CD14-positive monocyte (primary cell): ENCODE measurements at regions not wholly inside any gene's neighbourhood (a gene's known extent, or its start where the extent isn't known, plus 50 kb on each side); places are given as distances from the start of the nearest gene placed in this dataset.

Source experiments
- DNase-seq, 3 donors: peaks; one replicate each; pipeline ENCODE4 v3.0.0-alpha.2; 2011 to 2022
- H2AFZ ChIP-seq: 2 replicates; pipeline ENCODE4 v1.6.0; 2012; ENCODE audit warnings: mild to moderate bottlenecking, low read depth, low read length, inconsistent platforms; ENCODE audit not compliant: insufficient read depth, poor library complexity, severe bottlenecking
- H3K27ac ChIP-seq, 2 donors: 1 replicate in 1 of 2; 2 replicates in 1 of 2; pipeline ENCODE4 v1.5.1; 2012 to 2013; ENCODE audit warnings: low read length in 2 of 2, control low read depth in 1 of 2, inconsistent platforms in 1 of 2, low read depth in 1 of 2, mild to moderate bottlenecking in 1 of 2
- H3K27me3 ChIP-seq, 2 donors: one replicate each; pipeline versions ENCODE4 v1.6.0 to v1.6.1; 2011 to 2013; ENCODE audit warnings: low read length in 2 of 2; ENCODE audit not compliant: control insufficient read depth in 2 of 2, insufficient read depth in 2 of 2
- H3K36me3 ChIP-seq, 2 donors: replicated peaks in 1 of 2; 1 replicate in 1 of 2; 2 replicates in 1 of 2; pipeline versions ENCODE4 v1.5.1 to v1.6.1; 2012 to 2013; ENCODE audit warnings: low read length in 2 of 2, control low read depth in 1 of 2, inconsistent platforms in 1 of 2, mild to moderate bottlenecking in 1 of 2; ENCODE audit not compliant: insufficient read depth in 2 of 2, control insufficient read depth in 1 of 2
- H3K4me1 ChIP-seq, 2 donors: 1 replicate in 1 of 2; 2 replicates in 1 of 2; pipeline versions ENCODE4 v1.5.1 to v1.6.1; 2012 to 2013; ENCODE audit warnings: low read length in 2 of 2, control low read depth in 1 of 2, inconsistent platforms in 1 of 2, mild to moderate bottlenecking in 1 of 2, moderate library complexity in 1 of 2; ENCODE audit not compliant: insufficient read depth in 2 of 2, control insufficient read depth in 1 of 2
- H3K4me2 ChIP-seq: replicated peaks from 2 replicates; pipeline ENCODE3; 2012; ENCODE audit warnings: low read length, moderate library complexity, mild to moderate bottlenecking; ENCODE audit not compliant: poor library complexity, severe bottlenecking; ENCODE audit errors: extremely low read depth
- H3K4me3 ChIP-seq, 3 experiments: fragments of 200-600 bp in 1 of 3; sonication (generic) in 1 of 3; replicated peaks in 1 of 3; 1 replicate in 2 of 3; 2 replicates in 1 of 3; pipeline ENCODE4 v1.5.1; 2011 to 2013; ENCODE audit warnings: low read length in 3 of 3, mild to moderate bottlenecking in 3 of 3, control low read depth in 2 of 3, low read depth in 2 of 3, inconsistent platforms in 1 of 3, moderate library complexity in 1 of 3
- H3K79me2 ChIP-seq: 2 replicates; pipeline ENCODE4 v1.6.0; 2012; ENCODE audit warnings: mild to moderate bottlenecking, control low read depth, inconsistent platforms, low read length, moderate library complexity; ENCODE audit not compliant: insufficient read depth
- H3K9ac ChIP-seq: 2 replicates; pipeline ENCODE4 v1.6.0; 2017; ENCODE audit warnings: low read length, mild to moderate bottlenecking; ENCODE audit not compliant: insufficient read depth, poor library complexity, severe bottlenecking
- H3K9me3 ChIP-seq, 2 donors: replicated peaks in 1 of 2; 1 replicate in 1 of 2; 2 replicates in 1 of 2; pipeline versions ENCODE4 v1.5.1 to v1.6.1; 2012 to 2013; ENCODE audit warnings: low read length in 2 of 2, control low read depth in 1 of 2; ENCODE audit not compliant: control insufficient read depth in 1 of 2, insufficient read depth in 1 of 2
- H4K20me1 ChIP-seq: 2 replicates; pipeline ENCODE4 v1.6.0; 2012; ENCODE audit warnings: mild to moderate bottlenecking, low read length, control low read depth, moderate library complexity; ENCODE audit not compliant: insufficient read depth
- H3K27ac Mint-ChIP-seq, 7 donors: one replicate each; pipeline ENCODE4 v1.8.0; 2020; ENCODE audit warnings: mild to moderate bottlenecking in 7 of 7, mixed read lengths in 7 of 7, moderate library complexity in 6 of 7, inconsistent platforms in 2 of 7
- H3K27me3 Mint-ChIP-seq, 3 donors: one replicate each; pipeline ENCODE4 v1.8.0; 2021 to 2022; ENCODE audit warnings: low read depth in 3 of 3, mild to moderate bottlenecking in 3 of 3, mixed read lengths in 3 of 3, moderate library complexity in 3 of 3, inconsistent platforms in 1 of 3
- H3K36me3 Mint-ChIP-seq, 2 donors: one replicate each; pipeline ENCODE4 v1.8.0; 2020; ENCODE audit warnings: mixed read lengths in 2 of 2, inconsistent platforms in 1 of 2, mild to moderate bottlenecking in 1 of 2
- H3K4me1 Mint-ChIP-seq: one replicate; pipeline ENCODE4 v1.8.0; 2020; ENCODE audit warnings: mild to moderate bottlenecking, mixed read lengths
- H3K4me3 Mint-ChIP-seq, 2 donors: one replicate each; pipeline ENCODE4 v1.8.0; 2020; ENCODE audit warnings: mild to moderate bottlenecking in 2 of 2, mixed read lengths in 2 of 2, moderate library complexity in 1 of 2
- H3K9me3 Mint-ChIP-seq, 7 donors: one replicate each; pipeline ENCODE4 v1.8.0; 2020 to 2022; ENCODE audit warnings: mixed read lengths in 7 of 7, mild to moderate bottlenecking in 6 of 7, moderate library complexity in 6 of 7, inconsistent platforms in 2 of 7
- CTCF ChIP-seq: fragments of 200-600 bp; IDR thresholded peaks from one replicate; pipeline ENCODE4 v1.8.0; 2022; ENCODE audit warnings: antibody characterized with exemption, mild to moderate bottlenecking
- WGBS: methylation state at CpG from one replicate; pipeline ENCODE4 v1.1.5; 2013; ENCODE audit warnings: missing lambda C conversion rate; ENCODE audit not compliant: insufficient coverage; 5-methylcytosine and 5-hydroxymethylcytosine counted together
- intact Hi-C, 2 donors: fragments of 100-400 bp; cut with micrococcal nuclease; formaldehyde crosslinking; loops; one replicate each; pipeline versions ENCODE4 v1.15.0 to v1.15.1; 2023

GRCh38 chr15:35167675-35168074, 82.6 kb upstream of the NANOGP8 start:
- WGBS, result no CpG with 5 or more reads among the region's 2 CpGs
- Histone ChIP-seq H4K20me1 (no peaks in the 10 kb centered on the region), H3K9ac (no peak overlapping the region), H3K4me1 (no peaks in the 10 kb centered on the region), H3K4me3 (no peak overlapping the region), H3K36me3 (no peaks in the 10 kb centered on the region), H2AFZ (no peak overlapping the region), H3K27me3 (no peaks in the 10 kb centered on the region), H3K4me2 (no peak overlapping the region), H3K79me2 (no peaks in the 10 kb centered on the region), H3K27ac (no peak overlapping the region), H3K9me3 (no peaks in the 10 kb centered on the region)
- Mint-ChIP-seq H3K36me3 (no peaks in the 10 kb centered on the region), H3K4me1 (no peaks in the 10 kb centered on the region), H3K9me3 (peaks cover 0 to 2% (median 0%) of the 10 kb centered on the region in 7 donors), H3K4me3 (no peak overlapping the region), H3K27me3 (no peaks in the 10 kb centered on the region), H3K27ac (no peak overlapping the region)
- no peak for TF ChIP-seq CTCF
- no peak for DNase-seq
- intact Hi-C loops, result no loop called here

GRCh38 chr15:35166730-35167359, 81.8 kb upstream of the NANOGP8 start:
- intact Hi-C loops, result no loop called here
- no CpG with 5 or more reads among the region's 3 CpGs for WGBS
- no peaks in the 10 kb centered on the region for H3K36me3 Mint-ChIP-seq
- no peak overlapping the region for H3K27ac Mint-ChIP-seq
- Histone ChIP-seq H2AFZ (no peak overlapping the region), H3K9ac (no peak overlapping the region), H3K79me2 (no peaks in the 10 kb centered on the region), H4K20me1 (no peaks in the 10 kb centered on the region), H3K4me2 (no peak overlapping the region), H3K9me3 (no peaks in the 10 kb centered on the region), H3K4me3 (no peak overlapping the region), H3K27ac (no peak overlapping the region), H3K36me3 (no peaks in the 10 kb centered on the region), H3K4me1 (no peaks in the 10 kb centered on the region), H3K27me3 (no peaks in the 10 kb centered on the region)
- H3K9me3 Mint-ChIP-seq, result peaks cover 0 to 2% (median 0%) of the 10 kb centered on the region in 7 donors
- H3K27me3 Mint-ChIP-seq, result no peaks in the 10 kb centered on the region
- H3K4me3 Mint-ChIP-seq, result no peak overlapping the region
- DNase-seq, result no peak
- H3K4me1 Mint-ChIP-seq, result no peaks in the 10 kb centered on the region
- no peak for TF ChIP-seq CTCF
